HepG2 (cell line): ENCODE measurements at regions not wholly inside any gene's neighbourhood (a gene's known extent, or its start where the extent isn't known, plus 50 kb on each side); places are given as distances from the start of the nearest gene placed in this dataset.

Experiments used
- ATAC-seq: fragments of 200-7000 bp; cut with Tn5 transposase; 3 replicates; pipeline ENCODE4 v1.9.1; 2020; ENCODE audit warnings: mild to moderate bottlenecking, moderate library complexity
- BruUV-seq: library from RNA; stranded (reverse); fragments of 400-500 nt; replicated peaks from 2 replicates; lab custom pipeline; 2021; lab: Mats Ljungman, UMichigan
- CTCF ChIA-PET: fragments of 300-600 bp; formaldehyde crosslinking; extraction: SDS; loops from one replicate; lab custom pipeline; 2021; ENCODE audit warnings: low total read pairs, inconsistent platforms, low intra/inter-chr PET ratio; lab: Yijun Ruan, JAX
- POLR2A ChIA-PET: fragments of 350-600 bp; sonication (Branson Sonifier 250); formaldehyde crosslinking; loops from one replicate; lab custom pipeline; 2020; ENCODE audit warnings: antibody characterized with exemption, inconsistent platforms; lab: Yijun Ruan, JAX
- DNase-seq: peaks from one replicate; pipeline ENCODE4 v3.0.0-alpha.2; 2015; ENCODE audit warnings: low spot score
- FAIRE-seq: peaks from 3 replicates; lab custom pipeline; 2011; peaks lifted over from hg19 to GRCh38; lab: Jason Lieb, UNC
- H2AFZ ChIP-seq: one replicate; pipeline ENCODE4 v1.6.1; 2011; ENCODE audit warnings: low read length, inconsistent platforms
- H3K27ac ChIP-seq: fragments of 300-600 bp; 3 replicates; pipeline ENCODE4 v1.8.0; 2011; ENCODE audit warnings: mixed run types, mild to moderate bottlenecking, mixed read lengths, low read length, inconsistent platforms; ENCODE audit not compliant: insufficient read depth; ENCODE audit errors: extremely low read length
- H3K27me3 ChIP-seq, 2 experiments: fragments of 200-600 bp in 1 of 2; 2 replicates in 1 of 2; 3 replicates in 1 of 2; pipeline versions ENCODE4 v1.6.0 to v1.8.0; 2011; ENCODE audit warnings: low read length in 2 of 2, mild to moderate bottlenecking in 2 of 2, moderate library complexity in 2 of 2, inconsistent platforms in 1 of 2; ENCODE audit not compliant: insufficient read depth in 2 of 2, control insufficient read depth in 1 of 2
- H3K36me3 ChIP-seq, 2 experiments: fragments of 200-600 bp in 1 of 2; replicated peaks in 1 of 2; 2 replicates in 1 of 2; 3 replicates in 1 of 2; pipeline versions ENCODE4 v1.5.1 to v1.8.0; 2011; ENCODE audit warnings: low read length in 2 of 2, inconsistent platforms in 1 of 2; ENCODE audit not compliant: insufficient read depth in 2 of 2, control insufficient read depth in 1 of 2
- H3K4me1 ChIP-seq: 2 replicates; pipeline ENCODE4 v1.5.1; 2012; ENCODE audit warnings: low read length, inconsistent platforms; ENCODE audit not compliant: insufficient read depth
- H3K4me2 ChIP-seq: 2 replicates; pipeline ENCODE4 v1.6.0; 2011; ENCODE audit warnings: low read depth, low read length, inconsistent platforms
- H3K4me3 ChIP-seq, 3 experiments: fragments of 200-600 bp in 1 of 3; sonication (generic), shearing (Covaris generic) in 1 of 3; replicated peaks in 1 of 3; 2 replicates each; pipeline ENCODE4 v1.5.1; 2011 to 2016; ENCODE audit warnings: low read length in 3 of 3, inconsistent platforms in 2 of 3, low read depth in 2 of 3, mild to moderate bottlenecking in 2 of 3, control low read depth in 1 of 3, mixed read lengths in 1 of 3; ENCODE audit not compliant: insufficient read depth in 1 of 3
- H3K79me2 ChIP-seq: one replicate; pipeline ENCODE4 v1.6.1; 2011; ENCODE audit warnings: low read length, inconsistent platforms; ENCODE audit not compliant: insufficient read depth
- H3K9ac ChIP-seq: 2 replicates; pipeline ENCODE4 v1.6.0; 2011; ENCODE audit warnings: mild to moderate bottlenecking, low read depth, low read length, inconsistent platforms; ENCODE audit not compliant: insufficient read depth
- H3K9me3 ChIP-seq: 2 replicates; pipeline ENCODE4 v1.5.1; 2012; ENCODE audit warnings: mild to moderate bottlenecking, low read length
- H4K20me1 ChIP-seq: 2 replicates; pipeline ENCODE4 v1.6.0; 2011; ENCODE audit warnings: inconsistent platforms, mild to moderate bottlenecking, low read length, moderate library complexity; ENCODE audit not compliant: insufficient read depth
- ARID2 ChIP-seq: sonication (generic); formaldehyde crosslinking; IDR thresholded peaks from 2 replicates; pipeline ENCODE4 v1.8.1; 2022; ENCODE audit warnings: mild to moderate bottlenecking, missing genetic modification reagents, borderline replicate concordance
- MAFK ChIP-seq, 2 experiments: IDR thresholded peaks in 1 of 2; conservative IDR thresholded peaks in 1 of 2; 2 replicates each; pipeline ENCODE4 v1.6.1; 2011; ENCODE audit warnings: improper control_type of control experiment in 2 of 2, low read length in 2 of 2
- MEIS2 ChIP-seq: sonication (generic); formaldehyde crosslinking; IDR thresholded peaks from 2 replicates; pipeline ENCODE4 v1.9.0; 2021; ENCODE audit warnings: mild to moderate bottlenecking, missing genetic modification reagents
- NR1H2 ChIP-seq: sonication (generic); formaldehyde crosslinking; IDR thresholded peaks from 2 replicates; pipeline ENCODE4 v1.8.1; 2022; ENCODE audit warnings: low read depth, missing genetic modification reagents, borderline replicate concordance
- PHF8 ChIP-seq: sonication (generic); formaldehyde crosslinking; IDR thresholded peaks from 2 replicates; pipeline ENCODE4 v1.5.0; 2020; ENCODE audit warnings: missing genetic modification reagents
- ZNF747 ChIP-seq: sonication (generic); formaldehyde crosslinking; IDR thresholded peaks from 2 replicates; pipeline ENCODE4 v1.8.1; 2023; ENCODE audit warnings: missing genetic modification reagents, mild to moderate bottlenecking, borderline replicate concordance
- ZNF782 ChIP-seq: sonication (generic); formaldehyde crosslinking; IDR thresholded peaks from 2 replicates; pipeline ENCODE4 v1.4.0; 2020; ENCODE audit warnings: missing genetic modification reagents, mild to moderate bottlenecking, borderline replicate concordance
- ZSCAN25 ChIP-seq: sonication (generic); formaldehyde crosslinking; IDR thresholded peaks from 2 replicates; pipeline ENCODE4 v1.8.0; 2022; ENCODE audit warnings: mild to moderate bottlenecking, missing genetic modification reagents
- WGBS: methylation state at CpG from one replicate; pipeline ENCODE4 v1.1.6; 2017; ENCODE audit warnings: low lambda C conversion rate; 5-methylcytosine and 5-hydroxymethylcytosine counted together
- in situ Hi-C: cut with HindIII; loops from 2 replicates; pipeline ENCODE4 v1.10.0; 2017; ENCODE audit warnings: low pct_unique_long_range_greater_than_20kb; ENCODE audit not compliant: extremely low pct_ligation_motif_present
- intact Hi-C: fragments of 100-400 bp; cut with micrococcal nuclease; formaldehyde crosslinking; loops from one replicate; pipeline ENCODE4 v1.10.0; 2022; ENCODE audit not compliant: unreplicated experiment

DNA sequence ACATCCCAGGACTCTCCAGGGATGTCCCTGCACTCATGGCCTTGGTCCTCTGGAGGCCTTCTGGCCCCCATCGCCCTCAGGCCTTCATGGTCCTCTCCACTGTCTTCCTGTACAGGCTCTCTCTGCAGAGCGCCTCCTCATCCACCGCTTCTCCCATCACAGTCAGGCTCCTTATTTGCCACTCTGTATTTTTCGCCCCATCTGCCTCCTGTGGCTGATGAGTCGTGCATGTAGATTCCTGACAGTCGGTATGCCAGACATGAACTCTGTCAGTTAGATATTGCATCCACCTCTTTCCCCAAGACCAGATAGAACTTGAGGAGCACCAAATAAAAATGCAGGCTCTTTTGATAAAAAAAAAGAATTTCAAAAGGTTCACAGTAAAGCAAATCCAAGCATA, 362.8 kb downstream of the IRX1 start (continued):
- no peak for TF ChIP-seq NR1H2 (CRISPR knock-in tag)

DNA sequence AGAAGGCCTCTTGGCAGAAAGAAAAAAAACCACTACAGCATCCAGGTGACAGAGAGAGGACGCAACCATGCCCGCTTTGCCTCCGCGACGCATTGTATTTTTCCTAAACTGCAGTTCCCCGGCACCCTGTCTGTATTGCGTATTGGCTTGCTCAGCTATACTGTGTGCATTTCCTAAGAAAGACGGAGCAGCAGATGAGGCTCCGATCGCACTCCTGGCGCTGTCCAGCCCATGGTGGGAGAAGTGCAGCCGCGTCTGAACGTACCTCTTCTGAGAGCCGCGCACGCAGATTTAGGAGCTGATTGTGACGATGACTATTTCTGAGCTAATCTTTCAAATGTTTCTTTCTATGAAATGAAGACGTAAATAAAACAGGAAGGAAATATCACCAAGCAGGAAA, 366.5 kb downstream of the IRX1 start:
- H3K4me2 ChIP-seq: no peak overlapping the region
- H3K9me3 ChIP-seq: peaks cover 91% of the 10 kb centered on the region
- in situ Hi-C loops: no loop called here
- CTCF ChIA-PET: no interaction called here
- no peak for FAIRE-seq
- H4K20me1 ChIP-seq: no peaks in the 10 kb centered on the region
- BruUV-seq: no TSS peak
- DNase-seq: no peak
- H3K9ac ChIP-seq: no peak overlapping the region
- no peak for ATAC-seq
- POLR2A ChIA-PET: no interaction called here
- H2AFZ ChIP-seq: no peak overlapping the region
- TF ChIP-seq PHF8 (CRISPR knock-in tag): no peak
- TF ChIP-seq ARID2 (CRISPR knock-in tag): no peak
- no peak for TF ChIP-seq ZNF782 (CRISPR knock-in tag)
- no peak for TF ChIP-seq ZNF747
- no peak for TF ChIP-seq MEIS2
- WGBS: 73% methylated on average over 19 of the region's 19 CpGs
- no peak overlapping the region for H3K4me3 ChIP-seq
- no peaks in the 10 kb centered on the region for H3K4me1 ChIP-seq
- H3K27ac ChIP-seq: no peak overlapping the region
- no peaks in the 10 kb centered on the region for H3K36me3 ChIP-seq
- intact Hi-C loops: no loop called here
- H3K27me3 ChIP-seq: no peaks in the 10 kb centered on the region
- no peaks in the 10 kb centered on the region for H3K79me2 ChIP-seq

DNA sequence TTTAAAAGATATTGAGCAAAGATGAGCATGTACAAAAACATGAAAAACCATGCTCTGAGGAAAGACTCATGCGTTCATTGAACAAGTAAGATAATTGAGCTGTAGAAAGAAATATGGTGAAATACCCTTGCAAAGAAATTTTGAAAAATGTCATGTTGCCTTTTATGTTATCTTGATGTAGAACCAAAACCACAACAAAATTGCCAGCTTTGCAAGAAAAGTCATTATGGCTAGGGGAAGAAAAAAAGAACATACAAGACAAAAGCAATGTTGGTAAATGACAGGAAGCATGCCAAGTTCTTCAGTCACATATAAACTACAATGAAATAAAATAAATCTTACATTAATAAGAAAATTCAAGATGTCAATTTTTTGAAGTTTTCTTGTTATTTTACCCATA, 368.0 kb downstream of the IRX1 start:
- Histone ChIP-seq H3K4me3 (no peak overlapping the region), H3K79me2 (no peaks in the 10 kb centered on the region), H3K9ac (no peak overlapping the region), H3K9me3 (peaks cover 91% of the 10 kb centered on the region), H3K27me3 (no peaks in the 10 kb centered on the region), H3K4me2 (no peak overlapping the region), H3K27ac (no peak overlapping the region), H3K4me1 (no peaks in the 10 kb centered on the region), H2AFZ (no peak overlapping the region), H4K20me1 (no peaks in the 10 kb centered on the region), H3K36me3 (no peaks in the 10 kb centered on the region)
- ChIA-PET POLR2A (no interaction called here), CTCF (no interaction called here)
- intact Hi-C loops: no loop called here
- DNase-seq: no peak
- FAIRE-seq: no peak
- ATAC-seq: no peak
- in situ Hi-C loops: no loop called here
- 0 out of 4 replicates have a peak, but pooled peaks of 1 of the 2 experiments have one; percentile 22 for TF ChIP-seq MAFK (conservative IDR thresholded peaks at IDR 0.05 in 1 of 2, IDR thresholded peaks at IDR 0.05 in 1 of 2; ENCODE audit: low read length in 2 of 2)
- TF ChIP-seq ZSCAN25 (CRISPR knock-in tag): no peak
- WGBS: 0% methylated on average over 1 of the region's 1 CpG
- BruUV-seq: no TSS peak
